ENCODE measurements at regions not wholly inside any gene's neighbourhood (a gene's known extent, or its start where the extent isn't known, plus 50 kb on each side); places are given as distances from the start of the nearest gene placed in this dataset.

DNA sequence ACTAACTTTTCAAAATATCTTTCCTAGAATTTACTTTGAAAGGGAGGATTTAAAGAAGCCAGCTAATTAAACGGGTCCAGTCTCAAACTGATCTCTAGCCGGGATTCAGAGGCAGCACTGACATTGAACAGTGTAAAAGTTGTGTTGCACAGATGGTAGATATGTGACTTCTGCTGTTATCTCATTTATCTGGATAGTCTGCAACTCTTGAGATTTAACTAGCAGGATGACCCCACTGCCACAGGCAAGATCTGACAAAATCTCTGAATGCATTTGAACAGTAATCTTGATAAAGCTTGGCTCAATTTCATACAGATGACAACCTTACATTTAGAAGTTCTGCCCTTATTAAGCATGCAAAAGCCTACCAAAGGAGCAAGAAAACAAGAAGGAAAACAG lies 138.0 kb upstream of the CPNE8 start:
- DNase-seq: no peak

GRCh38 chr12:39040275-39040674 lies 134.9 kb upstream of the CPNE8 start:
- DNase-seq: no peak

GRCh38 chr12:39037115-39037514 lies 131.7 kb upstream of the CPNE8 start:
- no peak for DNase-seq

DNA sequence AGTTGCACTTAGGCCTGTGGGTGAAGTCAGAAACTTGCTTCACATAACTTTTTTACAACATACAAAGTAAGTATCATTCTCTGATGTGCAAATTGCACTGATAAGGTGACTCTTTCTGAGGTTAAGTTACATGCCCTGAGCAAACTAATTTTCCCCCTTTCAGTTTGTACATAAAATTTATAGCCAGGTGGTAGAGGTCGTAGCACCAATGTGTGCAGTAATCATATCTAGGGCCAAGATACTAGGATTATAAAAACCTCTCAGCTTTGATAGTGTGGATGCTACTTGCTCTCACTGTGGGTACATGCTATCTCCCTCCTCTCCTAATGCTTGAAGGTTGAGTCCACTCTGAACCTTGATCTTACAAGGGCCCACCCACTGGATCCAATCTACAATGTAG lies 130.7 kb upstream of the CPNE8 start:
- no peak for DNase-seq

DNA sequence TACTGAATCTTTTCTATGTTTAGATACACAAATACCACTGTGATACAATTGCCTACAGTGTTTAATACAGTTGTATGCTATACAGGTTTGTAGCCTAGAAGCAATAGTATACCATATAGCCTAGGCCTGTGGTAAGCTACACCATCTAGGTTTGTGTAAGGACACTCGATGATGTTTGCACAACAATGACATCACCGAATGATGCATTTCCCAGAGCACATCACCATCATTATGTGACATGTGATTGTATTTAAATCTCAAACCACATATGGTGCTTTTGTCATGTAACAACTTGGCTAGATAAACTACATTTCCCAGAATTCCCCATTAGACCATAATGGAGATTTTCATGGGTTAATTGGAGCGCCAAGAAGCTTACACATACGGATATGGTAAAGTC lies 128.4 kb upstream of the CPNE8 start:
- DNase-seq: no peak

DNA sequence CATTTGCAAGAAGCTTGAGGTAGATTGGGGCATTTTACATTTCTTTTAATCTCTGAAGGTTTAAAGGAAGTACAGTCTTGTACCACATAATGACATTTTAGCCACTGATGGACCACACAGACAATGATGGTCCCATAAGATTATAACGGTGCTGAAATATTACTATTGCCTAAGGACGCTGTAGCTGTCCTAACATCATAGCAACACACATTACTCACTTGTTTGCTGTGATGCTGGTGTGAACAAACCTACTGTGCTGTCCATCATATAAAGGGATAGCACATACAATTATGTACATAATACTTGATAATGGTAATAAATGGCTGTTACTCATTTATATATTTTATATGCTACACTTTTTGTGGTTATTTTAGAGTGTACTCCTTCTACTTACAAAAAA lies 127.1 kb upstream of the CPNE8 start:
- no peak for DNase-seq

DNA sequence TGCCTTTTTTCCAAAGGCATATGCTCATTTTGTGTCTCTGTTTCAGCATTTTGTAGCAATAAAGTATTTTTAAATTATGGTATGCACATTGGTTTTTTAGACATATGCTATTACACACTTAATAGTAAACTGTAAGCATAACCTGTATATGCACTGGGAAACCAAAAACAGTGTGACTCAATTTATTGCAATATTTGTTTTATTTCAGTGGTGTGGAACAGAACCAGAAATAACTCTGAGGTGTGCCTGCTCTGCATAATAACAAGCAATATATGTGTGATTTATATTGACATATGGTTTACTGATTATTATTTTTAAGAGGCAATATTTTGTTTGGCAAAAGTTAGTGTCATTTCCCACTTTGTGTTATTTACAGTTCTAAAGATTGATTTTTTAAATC lies 126.6 kb upstream of the CPNE8 start:
- no peak for DNase-seq

GRCh38 chr12:39028382-39028781 lies 123.0 kb upstream of the CPNE8 start:
- DNase-seq: no peak

DNA sequence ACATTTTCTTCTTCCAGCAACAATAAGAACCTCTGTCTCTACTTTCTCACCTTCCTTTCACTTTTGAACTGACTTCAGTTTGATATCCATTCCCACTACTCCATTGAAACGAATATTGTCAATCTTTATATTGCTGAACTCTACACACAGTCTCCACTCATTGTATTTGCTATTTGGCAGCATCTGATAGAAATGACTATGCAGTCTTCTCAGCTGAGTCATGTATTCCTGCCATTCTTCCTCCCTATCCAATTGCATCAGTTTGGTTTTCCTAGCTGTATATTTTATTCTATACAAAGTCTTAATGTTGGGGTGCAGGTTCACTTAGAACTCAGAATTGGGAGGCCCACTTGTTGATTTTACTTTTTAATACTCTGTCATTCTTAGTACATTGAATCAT lies 107.5 kb upstream of the CPNE8 start:
- no peak for DNase-seq

- no peak for DNase-seq
These were observed 105.8 kb upstream of the CPNE8 start for GRCh38 chr12:39011166-39011565.

GRCh38 chr12:39010406-39010805 lies 105.0 kb upstream of the CPNE8 start:
- no peak for DNase-seq

- DNase-seq: no peak
These were observed 102.2 kb upstream of the CPNE8 start for GRCh38 chr12:39007619-39008018.

GRCh38 chr12:39006286-39006685 lies 100.9 kb upstream of the CPNE8 start:
- no peak for DNase-seq

GRCh38 chr12:39005671-39006070 lies 100.3 kb upstream of the CPNE8 start:
- DNase-seq: no peak

DNA sequence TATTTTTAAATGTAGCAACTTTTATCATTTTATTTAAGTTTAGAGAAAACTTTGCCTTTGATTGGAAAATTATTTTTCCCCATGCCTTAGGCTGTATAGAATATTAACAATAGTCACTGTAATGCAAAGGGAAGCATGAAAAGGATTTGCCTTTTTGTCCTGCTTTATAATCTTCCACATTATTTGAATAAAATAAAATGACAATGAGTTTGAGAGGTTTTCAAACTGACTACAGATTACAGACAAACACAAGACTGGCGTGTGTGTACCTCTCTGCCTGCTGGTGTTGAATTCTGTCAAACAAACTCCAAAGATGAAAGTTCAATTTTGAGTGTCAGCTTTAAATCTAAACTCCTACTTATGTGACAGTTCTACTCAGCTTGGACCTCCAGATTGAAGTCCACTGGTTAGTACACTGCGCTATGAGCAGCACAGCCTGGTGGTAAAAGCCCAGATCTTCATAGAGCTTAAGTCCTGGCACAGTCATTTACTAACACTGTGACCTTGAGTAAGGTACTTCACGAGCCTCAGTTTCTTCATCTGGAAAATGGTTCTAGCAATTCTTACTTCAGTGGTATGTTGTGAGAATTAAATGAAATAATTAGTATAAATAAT lies 98.3 kb upstream of the CPNE8 start:
- DNase-seq: no peak

DNA sequence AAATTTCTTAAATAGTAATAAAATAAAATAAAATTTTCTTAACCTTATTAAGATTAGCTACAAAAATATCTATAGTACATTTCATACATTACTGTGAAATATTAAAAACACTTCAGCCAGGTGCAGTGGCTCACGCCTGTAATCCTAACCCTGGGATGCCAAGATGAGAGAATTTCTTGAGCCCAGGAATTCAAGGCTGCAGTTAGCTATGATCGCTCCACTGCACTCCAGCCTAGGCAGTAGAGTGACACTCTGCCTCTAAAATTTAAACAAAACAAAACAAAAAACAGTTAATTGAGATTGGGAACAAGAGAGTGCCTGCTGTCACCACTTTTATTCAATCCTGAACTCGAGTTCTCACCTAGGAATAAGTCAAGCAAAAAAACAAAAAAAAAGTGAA lies 95.0 kb upstream of the CPNE8 start:
- no peak for DNase-seq

- no peak for DNase-seq
These were observed 93.6 kb upstream of the CPNE8 start for GRCh38 chr12:38998887-38999482.

DNA sequence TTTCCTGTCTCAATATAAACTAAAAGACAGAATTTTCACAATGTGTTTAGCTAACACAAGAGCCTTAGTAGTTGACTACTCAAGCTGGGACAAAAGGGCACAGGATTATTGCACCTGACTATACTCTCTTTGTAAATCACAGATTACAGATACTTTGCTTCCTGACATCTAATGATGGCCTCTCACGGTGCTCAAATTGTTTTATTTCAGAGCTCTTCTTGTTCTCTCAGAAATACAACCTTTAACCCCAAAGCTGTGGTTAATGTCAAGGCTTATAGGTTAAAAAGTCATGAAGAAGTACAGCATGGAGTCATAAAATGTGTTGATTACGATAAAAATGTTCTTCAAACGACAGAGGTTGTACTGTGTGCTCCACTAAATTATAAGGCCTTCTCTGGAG lies 89.9 kb upstream of the CPNE8 start:
- no peak for DNase-seq

GRCh38 chr12:38985961-38986360 lies 80.6 kb upstream of the CPNE8 start:
- DNase-seq: no peak

GRCh38 chr12:38984388-38984787 lies 79.0 kb upstream of the CPNE8 start:
- no peak for DNase-seq

DNA sequence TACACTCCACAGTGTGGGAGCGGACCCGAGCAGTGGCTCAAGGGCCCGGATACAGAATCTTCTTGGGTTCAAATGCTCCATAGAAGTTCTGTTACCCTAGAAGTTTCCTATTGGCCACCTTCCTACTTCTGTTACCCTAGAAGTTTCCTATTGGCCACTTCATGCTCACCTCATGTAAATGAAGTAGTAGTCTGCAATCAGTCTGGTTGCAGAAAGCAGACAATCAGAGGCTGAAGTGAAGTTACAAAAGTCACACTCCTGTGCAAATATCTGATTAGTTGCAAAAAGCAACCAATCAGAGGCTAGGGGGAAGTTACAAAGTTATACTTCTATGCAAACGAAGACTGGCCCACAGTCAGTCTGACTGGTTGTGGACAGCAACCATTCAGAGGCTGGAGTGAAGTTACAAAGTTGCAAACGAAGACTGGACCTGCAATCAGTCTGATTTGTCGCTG lies 77.8 kb upstream of the CPNE8 start:
- DNase-seq: no peak

- DNase-seq: no peak
These were observed 71.7 kb upstream of the CPNE8 start for GRCh38 chr12:38977132-38977531.

GRCh38 chr12:38969706-38970105 lies 64.3 kb upstream of the CPNE8 start:
- DNase-seq: no peak

GRCh38 chr12:38961683-38962082 lies 56.3 kb upstream of the CPNE8 start:
- no peak for DNase-seq

- DNase-seq: no peak
These were observed 55.6 kb upstream of the CPNE8 start for GRCh38 chr12:38961012-38961411.
